Type B pancreatic cell (in vitro differentiated cells): ENCODE measurements at regions not wholly inside any gene's neighbourhood (a gene's known extent, or its start where the extent isn't known, plus 50 kb on each side); places are given as distances from the start of the nearest gene placed in this dataset.

Experiments used
- DNase-seq: peaks from one replicate; pipeline ENCODE4 v3.0.0; 2021; ENCODE audit warnings: mixed read lengths; ENCODE audit not compliant: unreplicated experiment; ENCODE audit errors: extremely low spot score
- H3K27ac Mint-ChIP-seq: 2 replicates; pipeline ENCODE4 v1.8.0; 2021; ENCODE audit warnings: mild to moderate bottlenecking, mixed read lengths
- H3K27me3 Mint-ChIP-seq: 2 replicates; pipeline ENCODE4 v1.8.0; 2021; ENCODE audit warnings: mixed read lengths
- H3K36me3 Mint-ChIP-seq: 2 replicates; pipeline ENCODE4 v1.8.0; 2021; ENCODE audit warnings: mixed read lengths
- H3K4me1 Mint-ChIP-seq: one replicate; pipeline ENCODE4 v1.8.0; 2021; ENCODE audit warnings: mixed read lengths; ENCODE audit not compliant: unreplicated experiment
- H3K4me3 Mint-ChIP-seq: 2 replicates; pipeline ENCODE4 v1.8.0; 2021; ENCODE audit warnings: mild to moderate bottlenecking, mixed read lengths
- H3K9me3 Mint-ChIP-seq: 2 replicates; pipeline ENCODE4 v1.8.0; 2021; ENCODE audit warnings: mixed read lengths
- TF ChIP-seq, protein P1 (sequence below): fragments of 200-600 bp; sonication (generic); conservative IDR thresholded peaks from 2 replicates; pipeline ENCODE4 v1.5.0; 2021; ENCODE audit warnings: antibody characterized with exemption, mild to moderate bottlenecking

DNA sequence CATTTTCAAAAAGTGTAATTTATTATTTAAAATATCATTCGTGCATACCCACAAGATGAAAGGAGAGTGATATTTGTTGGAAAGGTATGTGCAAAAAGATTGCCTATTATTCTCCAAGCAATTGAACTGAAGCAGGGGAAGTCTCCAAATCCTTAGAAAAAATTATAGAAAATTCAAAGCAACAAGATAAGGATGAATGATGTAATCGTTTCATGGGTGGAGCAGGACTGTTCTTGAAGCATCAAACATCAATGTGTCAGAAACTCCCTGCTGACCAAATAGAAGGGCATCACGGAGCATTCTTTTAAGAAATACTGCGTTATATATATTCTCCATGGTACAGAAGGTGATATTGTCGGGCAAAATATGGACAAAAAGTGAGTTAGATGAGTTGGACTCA, 87.9 kb upstream of the SPAG17 start:
- Mint-ChIP-seq H3K36me3 (no peaks in the 10 kb centered on the region), H3K4me1 (peaks cover 13% of the 10 kb centered on the region), H3K4me3 (no peak overlapping the region), H3K27me3 (no peaks in the 10 kb centered on the region), H3K9me3 (peaks cover 6% of the 10 kb centered on the region), H3K27ac (no peak overlapping the region)
- no peak for DNase-seq
- TF ChIP-seq, protein P1, sequence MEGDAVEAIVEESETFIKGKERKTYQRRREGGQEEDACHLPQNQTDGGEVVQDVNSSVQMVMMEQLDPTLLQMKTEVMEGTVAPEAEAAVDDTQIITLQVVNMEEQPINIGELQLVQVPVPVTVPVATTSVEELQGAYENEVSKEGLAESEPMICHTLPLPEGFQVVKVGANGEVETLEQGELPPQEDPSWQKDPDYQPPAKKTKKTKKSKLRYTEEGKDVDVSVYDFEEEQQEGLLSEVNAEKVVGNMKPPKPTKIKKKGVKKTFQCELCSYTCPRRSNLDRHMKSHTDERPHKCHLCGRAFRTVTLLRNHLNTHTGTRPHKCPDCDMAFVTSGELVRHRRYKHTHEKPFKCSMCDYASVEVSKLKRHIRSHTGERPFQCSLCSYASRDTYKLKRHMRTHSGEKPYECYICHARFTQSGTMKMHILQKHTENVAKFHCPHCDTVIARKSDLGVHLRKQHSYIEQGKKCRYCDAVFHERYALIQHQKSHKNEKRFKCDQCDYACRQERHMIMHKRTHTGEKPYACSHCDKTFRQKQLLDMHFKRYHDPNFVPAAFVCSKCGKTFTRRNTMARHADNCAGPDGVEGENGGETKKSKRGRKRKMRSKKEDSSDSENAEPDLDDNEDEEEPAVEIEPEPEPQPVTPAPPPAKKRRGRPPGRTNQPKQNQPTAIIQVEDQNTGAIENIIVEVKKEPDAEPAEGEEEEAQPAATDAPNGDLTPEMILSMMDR, result no peak

DNA sequence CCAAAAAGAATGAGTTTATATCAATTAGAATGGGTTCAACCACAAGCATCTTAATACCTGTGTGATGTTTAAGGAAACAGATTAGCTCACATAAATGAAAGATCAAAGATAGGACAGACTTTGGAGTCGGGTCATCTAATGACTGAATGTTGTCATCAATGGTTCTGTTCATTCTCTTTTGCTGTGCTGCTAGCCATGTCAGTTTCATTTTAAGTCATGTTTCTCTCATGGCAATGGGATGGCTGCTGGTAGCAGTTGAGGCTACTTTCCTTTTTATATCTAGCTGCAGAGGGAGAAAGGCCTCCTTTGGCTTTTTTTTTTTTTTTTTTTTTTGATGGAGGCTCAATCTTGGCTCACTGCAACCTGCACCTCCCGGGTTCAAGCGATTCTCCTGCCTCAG, 86.9 kb upstream of the SPAG17 start:
- no peaks in the 10 kb centered on the region for H3K36me3 Mint-ChIP-seq
- peaks cover 13% of the 10 kb centered on the region for H3K4me1 Mint-ChIP-seq
- H3K4me3 Mint-ChIP-seq, result no peak overlapping the region
- no peaks in the 10 kb centered on the region for H3K27me3 Mint-ChIP-seq
- TF ChIP-seq, protein P1, result no peak
- H3K27ac Mint-ChIP-seq, result no peak overlapping the region
- DNase-seq, result no peak
- H3K9me3 Mint-ChIP-seq, result peaks cover 1% of the 10 kb centered on the region

DNA sequence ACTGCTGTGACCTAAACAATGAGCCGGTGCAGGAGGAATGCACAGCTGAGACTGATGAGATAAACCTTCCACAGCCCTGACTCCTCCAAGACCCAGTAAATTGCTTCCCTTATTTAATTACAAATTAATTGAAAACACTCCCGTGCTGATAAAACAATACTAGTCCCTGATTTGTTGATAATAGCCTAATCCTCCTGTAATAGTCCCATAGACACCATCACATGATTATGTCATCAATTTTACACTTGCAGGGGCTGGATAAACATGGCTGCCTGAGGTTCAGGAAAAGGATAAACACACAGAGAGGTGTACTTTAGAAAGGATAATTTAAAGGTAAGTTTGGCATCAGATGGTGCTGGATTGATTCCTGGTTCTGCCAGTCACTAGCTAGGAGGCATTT, 84.6 kb upstream of the SPAG17 start:
- TF ChIP-seq, protein P1, result no peak
- Mint-ChIP-seq H3K4me1 (peaks cover 13% of the 10 kb centered on the region), H3K36me3 (no peaks in the 10 kb centered on the region), H3K4me3 (no peak overlapping the region), H3K9me3 (no peaks in the 10 kb centered on the region), H3K27ac (no peak overlapping the region), H3K27me3 (no peaks in the 10 kb centered on the region)
- no peak for DNase-seq

DNA sequence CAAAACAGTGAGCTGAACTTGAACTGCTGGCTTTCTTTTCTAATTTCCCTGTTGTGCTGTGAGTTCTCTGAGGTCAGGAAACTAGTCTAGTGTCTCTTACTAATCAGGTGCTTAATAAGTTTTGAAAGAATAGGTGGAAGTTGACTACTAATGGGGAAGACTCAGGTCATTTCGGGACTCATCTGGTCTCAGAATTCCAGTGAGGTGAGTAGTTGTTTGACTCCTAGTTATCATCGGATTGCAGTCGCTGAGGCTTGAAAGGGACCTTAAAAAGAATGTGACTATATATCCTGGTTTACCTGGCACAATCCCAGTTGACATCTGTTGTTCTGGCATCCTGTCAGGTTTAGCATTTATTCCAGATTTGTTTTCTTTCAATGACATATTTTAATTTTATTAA, 81.4 kb upstream of the SPAG17 start:
- no peaks in the 10 kb centered on the region for H3K9me3 Mint-ChIP-seq
- H3K4me3 Mint-ChIP-seq, result no peak overlapping the region
- no peak overlapping the region for H3K27ac Mint-ChIP-seq
- H3K36me3 Mint-ChIP-seq, result no peaks in the 10 kb centered on the region
- DNase-seq, result no peak
- H3K27me3 Mint-ChIP-seq, result no peaks in the 10 kb centered on the region
- TF ChIP-seq, protein P1, result no peak
- H3K4me1 Mint-ChIP-seq, result peaks cover 13% of the 10 kb centered on the region

DNA sequence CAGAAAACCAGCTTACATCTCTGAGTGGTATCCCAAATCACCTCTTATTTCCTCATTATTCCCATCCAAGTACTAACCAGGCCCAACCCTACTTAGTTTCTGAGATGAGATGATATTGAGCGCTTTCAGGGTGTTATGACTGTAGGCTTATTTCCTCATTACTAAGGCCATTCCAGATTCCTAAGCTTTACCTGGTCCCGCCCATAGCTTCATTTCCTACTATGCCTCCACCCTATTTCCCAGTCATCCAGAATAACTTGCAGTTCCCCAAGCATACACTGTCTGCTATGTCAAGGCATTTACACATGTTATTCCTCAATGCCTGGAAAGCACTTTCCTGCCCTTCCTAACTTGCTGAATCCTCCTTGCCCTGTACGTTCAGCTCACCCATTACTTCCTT, 79.3 kb upstream of the SPAG17 start:
- H3K36me3 Mint-ChIP-seq, result no peaks in the 10 kb centered on the region
- no peak overlapping the region for H3K27ac Mint-ChIP-seq
- H3K4me1 Mint-ChIP-seq, result peaks cover 9% of the 10 kb centered on the region

More for the DNA sequence above, 79.3 kb upstream of the SPAG17 start:
- no peak overlapping the region for H3K4me3 Mint-ChIP-seq
- TF ChIP-seq, protein P1, result no peak
- DNase-seq, result no peak
- no peaks in the 10 kb centered on the region for H3K9me3 Mint-ChIP-seq
- H3K27me3 Mint-ChIP-seq, result no peaks in the 10 kb centered on the region
